ENCODE measurements at regions not wholly inside any gene's neighbourhood (a gene's known extent, or its start where the extent isn't known, plus 50 kb on each side); places are given as distances from the start of the nearest gene placed in this dataset.
A peak's percentile ranks its signal among the peaks of the same experiment; 100 is the strongest.
"Not testable (repeated sequence)": the region's sequence is repeated elsewhere in the genome, so short reads cannot be mapped to it uniquely, and the experiment has no call there.

DNA sequence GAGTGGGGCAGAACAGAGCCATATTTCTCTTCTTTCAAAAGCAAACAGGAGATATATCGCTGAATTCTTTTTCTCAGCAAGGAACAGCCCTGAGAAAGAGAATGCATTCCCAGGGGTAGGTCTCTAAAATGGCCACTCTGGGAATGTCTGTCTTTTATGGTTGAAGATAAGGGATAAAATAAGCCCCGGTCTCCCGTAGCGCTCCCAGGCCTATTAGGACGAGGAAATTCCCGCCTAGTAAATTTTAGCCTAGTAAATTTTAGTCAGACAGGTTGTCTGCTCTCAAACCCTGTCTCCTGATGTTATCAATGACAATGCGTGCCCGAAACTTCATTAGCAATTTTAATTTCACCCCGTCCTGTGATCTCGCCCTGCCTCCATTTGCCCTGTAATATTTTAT, 73.9 kb upstream of the WIPF1 start:
- H3K27me3 ChIP-seq (ENCODE audit: control insufficient read depth in 2 of 2, insufficient read depth in 2 of 2, low read length in 2 of 2) = peaks cover 8 to 31% of the 10 kb centered on the region in 2 experiments; a peak in 4 of 5 replicates
- in situ Hi-C loops (cut with MboI); CTCF ChIA-PET (ENCODE audit: low intra/inter-chr PET ratio); H3K4me1 ChIP-seq (replicated peaks in 1 of 2; ENCODE audit: control insufficient read depth in 2 of 2, insufficient read depth in 2 of 2, low read length in 2 of 2); H3K9me3 ChIP-seq (replicated peaks; ENCODE audit: control insufficient read depth, insufficient read depth, low read depth, low read length); POLR2A ChIA-PET; BruUV-seq (replicated peaks); H3K4me2 ChIP-seq (ENCODE audit: insufficient read depth, low read length); H3K9me1 ChIP-seq (ENCODE audit: control insufficient read depth, insufficient read depth, low read length); DNase-seq (ENCODE audit: extremely low read depth in 1 of 4, low spot score in 3 of 4); H3K4me3 ChIP-seq; H3K9ac ChIP-seq (ENCODE audit: insufficient read depth in 1 of 2, low read depth in 2 of 2, low read length in 2 of 2); H3K36me3 ChIP-seq (ENCODE audit: control insufficient read depth, insufficient read depth, low read length); H3K27ac ChIP-seq (ENCODE audit: extremely low read depth, low read depth, low read length); H3K79me2 ChIP-seq (ENCODE audit: control insufficient read depth, insufficient read depth, low read length); intact Hi-C loops (cut with micrococcal nuclease); FAIRE-seq; H4K20me1 ChIP-seq (replicated peaks; ENCODE audit: control insufficient read depth, insufficient read depth, low read length); ATAC-seq; H2AFZ ChIP-seq (ENCODE audit: low read depth, low read length): not testable (repeated sequence)
- WGBS (ENCODE audit: insufficient coverage, low coverage, missing lambda C conversion rate) = 4% methylated on average over 10 of the region's 10 CpGs
- TF ChIP-seq TRIM28 (IDR thresholded peaks at IDR 0.05) = peak; percentile 79
- TF ChIP-seq ZNF445 (CRISPR knock-in tag; IDR thresholded peaks at IDR 0.05; ENCODE audit: low read depth) = peak; percentile 37; the same call in 1 of the 2 replicates
- TF ChIP-seq, protein P1, sequence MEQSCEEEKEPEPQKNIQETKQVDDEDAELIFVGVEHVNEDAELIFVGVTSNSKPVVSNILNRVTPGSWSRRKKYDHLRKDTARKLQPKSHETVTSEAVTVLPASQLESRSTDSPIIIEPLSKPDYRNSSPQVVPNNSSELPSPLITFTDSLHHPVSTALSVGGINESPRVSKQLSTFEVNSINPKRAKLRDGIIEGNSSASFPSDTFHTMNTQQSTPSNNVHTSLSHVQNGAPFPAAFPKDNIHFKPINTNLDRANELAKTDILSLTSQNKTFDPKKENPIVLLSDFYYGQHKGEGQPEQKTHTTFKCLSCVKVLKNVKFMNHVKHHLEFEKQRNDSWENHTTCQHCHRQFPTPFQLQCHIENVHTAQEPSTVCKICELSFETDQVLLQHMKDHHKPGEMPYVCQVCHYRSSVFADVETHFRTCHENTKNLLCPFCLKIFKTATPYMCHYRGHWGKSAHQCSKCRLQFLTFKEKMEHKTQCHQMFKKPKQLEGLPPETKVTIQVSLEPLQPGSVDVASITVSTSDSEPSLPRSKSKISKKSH (CRISPR knock-in tag; IDR thresholded peaks at IDR 0.05) = 0 out of 2 replicates have a peak, but pooled peaks have one; percentile 54
- TF ChIP-seq TRIM24 (IDR thresholded peaks at IDR 0.05) = 0 out of 4 replicates have a peak, but pooled peaks of 1 of the 2 experiments have one; percentile 24

DNA sequence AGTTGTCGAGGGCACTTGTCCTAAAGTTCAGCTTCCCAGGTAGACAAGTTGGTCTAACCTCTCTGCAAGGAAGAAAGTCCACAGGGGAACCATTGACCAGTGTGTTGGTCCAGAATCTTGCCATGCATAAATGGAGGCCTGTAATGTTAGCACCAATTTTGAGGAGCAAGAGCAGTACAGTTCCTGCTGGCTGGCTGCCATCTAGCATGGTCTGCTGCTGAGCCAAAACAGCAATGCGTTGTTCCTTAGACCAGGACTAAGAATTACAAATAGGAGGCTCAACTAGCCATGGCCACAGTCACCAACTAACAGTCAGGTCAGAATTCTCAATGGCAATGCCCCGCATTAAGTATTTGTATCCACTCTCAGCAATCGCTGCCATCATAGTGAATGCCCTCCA, 72.8 kb upstream of the WIPF1 start:
- no peak overlapping the region for H3K9ac ChIP-seq (ENCODE audit: insufficient read depth in 1 of 2, low read depth in 2 of 2, low read length in 2 of 2)
- no peaks in the 10 kb centered on the region; a peak in 1 of 5 replicates for H3K4me1 ChIP-seq (replicated peaks in 1 of 2; ENCODE audit: control insufficient read depth in 2 of 2, insufficient read depth in 2 of 2, low read length in 2 of 2)
- POLR2A ChIA-PET = interaction anchor here (1.0 kb wide), 1 partner anchor 60 kb away, joined by 3 read pairs; no protein-coding TSS in a partner anchor
- FAIRE-seq = no peak
- intact Hi-C loops (cut with micrococcal nuclease) (no loop called here), in situ Hi-C loops (cut with MboI) (no loop called here)
- 2% methylated on average over 4 of the region's 4 CpGs for WGBS (ENCODE audit: insufficient coverage, low coverage, missing lambda C conversion rate)
- no peak overlapping the region for H3K4me2 ChIP-seq (ENCODE audit: insufficient read depth, low read length)
- no peak overlapping the region for H3K27ac ChIP-seq (ENCODE audit: extremely low read depth, low read depth, low read length)
- BruUV-seq (replicated peaks) = no TSS peak
- H3K9me3 ChIP-seq (replicated peaks; ENCODE audit: control insufficient read depth, insufficient read depth, low read depth, low read length) = peaks cover 5% of the 10 kb centered on the region
- H3K27me3 ChIP-seq (ENCODE audit: control insufficient read depth in 2 of 2, insufficient read depth in 2 of 2, low read length in 2 of 2) = peaks cover 8 to 33% of the 10 kb centered on the region in 2 experiments; a peak in 4 of 5 replicates
- no peak overlapping the region for H3K4me3 ChIP-seq
- no peak overlapping the region for H2AFZ ChIP-seq (ENCODE audit: low read depth, low read length)
- H3K36me3 ChIP-seq (ENCODE audit: control insufficient read depth, insufficient read depth, low read length) = no peaks in the 10 kb centered on the region
- H4K20me1 ChIP-seq (replicated peaks; ENCODE audit: control insufficient read depth, insufficient read depth, low read length) = no peaks in the 10 kb centered on the region
- no peaks in the 10 kb centered on the region for H3K9me1 ChIP-seq (ENCODE audit: control insufficient read depth, insufficient read depth, low read length)
- CTCF ChIA-PET (ENCODE audit: low intra/inter-chr PET ratio) = no interaction called here
- no peak for DNase-seq (ENCODE audit: extremely low read depth in 1 of 4, low spot score in 3 of 4)
- no peak for ATAC-seq
- no peaks in the 10 kb centered on the region for H3K79me2 ChIP-seq (ENCODE audit: control insufficient read depth, insufficient read depth, low read length)
- TF ChIP-seq, protein P2, sequence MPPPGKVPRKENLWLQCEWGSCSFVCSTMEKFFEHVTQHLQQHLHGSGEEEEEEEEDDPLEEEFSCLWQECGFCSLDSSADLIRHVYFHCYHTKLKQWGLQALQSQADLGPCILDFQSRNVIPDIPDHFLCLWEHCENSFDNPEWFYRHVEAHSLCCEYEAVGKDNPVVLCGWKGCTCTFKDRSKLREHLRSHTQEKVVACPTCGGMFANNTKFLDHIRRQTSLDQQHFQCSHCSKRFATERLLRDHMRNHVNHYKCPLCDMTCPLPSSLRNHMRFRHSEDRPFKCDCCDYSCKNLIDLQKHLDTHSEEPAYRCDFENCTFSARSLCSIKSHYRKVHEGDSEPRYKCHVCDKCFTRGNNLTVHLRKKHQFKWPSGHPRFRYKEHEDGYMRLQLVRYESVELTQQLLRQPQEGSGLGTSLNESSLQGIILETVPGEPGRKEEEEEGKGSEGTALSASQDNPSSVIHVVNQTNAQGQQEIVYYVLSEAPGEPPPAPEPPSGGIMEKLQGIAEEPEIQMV (tag; conservative IDR thresholded peaks at IDR 0.05; ENCODE audit: low read depth) = no peak
